ENCODE measurements at regions not wholly inside any gene's neighbourhood (a gene's known extent, or its start where the extent isn't known, plus 50 kb on each side); places are given as distances from the start of the nearest gene placed in this dataset.
"Not testable (repeated sequence)": the region's sequence is repeated elsewhere in the genome, so short reads cannot be mapped to it uniquely, and the experiment has no call there.

DNA sequence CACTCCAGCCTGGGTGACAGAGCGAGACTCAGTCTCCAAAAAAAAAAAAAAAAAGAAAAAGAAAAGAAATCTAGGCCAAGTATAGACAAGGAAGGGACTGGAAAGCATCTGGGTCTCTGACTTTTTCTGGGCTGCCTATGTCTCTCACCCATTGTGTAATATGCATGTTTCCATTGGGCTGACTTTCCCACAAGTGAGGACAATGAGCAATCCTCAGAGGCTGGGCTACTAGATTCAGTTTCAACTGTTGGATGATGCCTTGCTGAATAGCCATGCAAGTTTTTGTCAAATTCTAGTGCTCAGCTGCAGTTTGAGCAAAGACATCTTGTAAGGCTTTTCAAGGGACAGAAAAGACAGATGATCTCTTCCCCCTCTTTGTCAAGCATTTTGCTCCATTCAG is 82.1 kb downstream of the PHAX start:
- Histone ChIP-seq H3K36me3 (replicated peaks in 1 of 2; ENCODE audit: control insufficient read depth in 2 of 2, insufficient read depth in 2 of 2, low read length in 2 of 2) (no peaks in the 10 kb centered on the region), H4K8ac (ENCODE audit: low read depth, low read length) (no peak overlapping the region), H3K18ac (ENCODE audit: low read length) (no peak overlapping the region), H3K4ac (ENCODE audit: low read length) (no peak overlapping the region), H3K23ac (ENCODE audit: low read depth, low read length, poor library complexity) (no peak overlapping the region), H4K91ac (ENCODE audit: low read depth, low read length, poor library complexity) (no peak overlapping the region), H2BK5ac (ENCODE audit: low read length) (no peak overlapping the region), H3K27ac (replicated peaks; ENCODE audit: low read length) (no peak overlapping the region), H2BK120ac (ENCODE audit: low read depth, low read length) (no peak overlapping the region), H3K9me3 (replicated peaks in 1 of 2; ENCODE audit: control insufficient read depth in 2 of 2, insufficient read depth in 1 of 2, low read depth in 1 of 2, low read length in 2 of 2) (no peaks in the 10 kb centered on the region), H2BK12ac (ENCODE audit: low read length) (no peak overlapping the region), H3K9ac (ENCODE audit: low read depth, low read length, poor library complexity) (no peak overlapping the region), H2AFZ (ENCODE audit: low read length) (no peak overlapping the region), H2BK15ac (ENCODE audit: low read length) (no peak overlapping the region), H3K4me1 (ENCODE audit: control insufficient read depth in 2 of 2, insufficient read depth in 1 of 2, low read depth in 1 of 2, low read length in 2 of 2) (peaks cover 0 to 4% of the 10 kb centered on the region in 2 donors), H2AK5ac (ENCODE audit: low read depth, low read length) (no peak overlapping the region), H3K14ac (ENCODE audit: low read length) (no peak overlapping the region), H3K4me2 (ENCODE audit: insufficient read depth, low read length, poor library complexity, severe bottlenecking) (no peak overlapping the region), H3K4me3 (ENCODE audit: low read length in 2 of 2) (no peak overlapping the region), H3K27me3 (ENCODE audit: control insufficient read depth in 3 of 3, insufficient read depth in 3 of 3, low read depth in 1 of 3, low read length in 3 of 3) (no peaks in the 10 kb centered on the region), H3K79me1 (ENCODE audit: low read depth, low read length) (no peaks in the 10 kb centered on the region)
- WGBS, 2 donors (ENCODE audit: extremely low coverage in 2 of 2, insufficient read length in 2 of 2, insufficient replicate concordance in 1 of 2) = no CpG with 5 or more reads among the region's 1 CpG
- DNase-seq (ENCODE audit: low spot score) = no peak

DNA sequence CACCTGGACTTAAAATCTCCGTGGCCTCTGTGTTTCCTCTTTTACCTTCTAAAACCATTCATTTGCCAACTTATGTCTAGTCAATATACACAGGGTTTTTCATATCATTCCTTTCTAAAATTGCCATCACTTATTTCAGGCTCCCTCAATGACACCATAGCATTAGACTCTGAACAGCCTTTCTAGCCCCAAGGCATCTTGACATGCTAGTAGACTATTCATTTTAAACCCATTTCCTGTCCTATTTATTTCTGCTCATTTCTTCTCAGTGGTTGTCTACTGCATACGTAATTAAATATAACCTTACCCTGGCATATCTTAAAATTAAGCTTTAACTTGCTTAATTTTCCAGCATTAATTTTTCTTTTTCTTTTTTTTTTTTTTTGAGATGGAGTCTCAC is 83.2 kb downstream of the PHAX start:
- Histone ChIP-seq H3K27me3 (ENCODE audit: control insufficient read depth in 3 of 3, insufficient read depth in 3 of 3, low read depth in 1 of 3, low read length in 3 of 3) (no peaks in the 10 kb centered on the region), H4K91ac (ENCODE audit: low read depth, low read length, poor library complexity) (no peak overlapping the region), H2BK120ac (ENCODE audit: low read depth, low read length) (no peak overlapping the region), H3K9ac (ENCODE audit: low read depth, low read length, poor library complexity) (no peak overlapping the region), H3K18ac (ENCODE audit: low read length) (no peak overlapping the region), H3K4me1 (ENCODE audit: control insufficient read depth in 2 of 2, insufficient read depth in 1 of 2, low read depth in 1 of 2, low read length in 2 of 2) (peaks cover 0 to 4% of the 10 kb centered on the region in 2 donors), H3K36me3 (replicated peaks in 1 of 2; ENCODE audit: control insufficient read depth in 2 of 2, insufficient read depth in 2 of 2, low read length in 2 of 2) (no peaks in the 10 kb centered on the region), H2BK12ac (ENCODE audit: low read length) (no peak overlapping the region), H2BK5ac (ENCODE audit: low read length) (no peak overlapping the region), H3K4ac (ENCODE audit: low read length) (no peak overlapping the region), H3K79me1 (ENCODE audit: low read depth, low read length) (no peaks in the 10 kb centered on the region), H3K27ac (replicated peaks; ENCODE audit: low read length) (no peak overlapping the region), H2BK15ac (ENCODE audit: low read length) (no peak overlapping the region), H2AK5ac (ENCODE audit: low read depth, low read length) (no peak overlapping the region), H3K14ac (ENCODE audit: low read length) (no peak overlapping the region), H3K4me3 (ENCODE audit: low read length in 2 of 2) (no peak overlapping the region), H3K9me3 (replicated peaks in 1 of 2; ENCODE audit: control insufficient read depth in 2 of 2, insufficient read depth in 1 of 2, low read depth in 1 of 2, low read length in 2 of 2) (no peaks in the 10 kb centered on the region), H3K4me2 (ENCODE audit: insufficient read depth, low read length, poor library complexity, severe bottlenecking) (no peak overlapping the region), H4K8ac (ENCODE audit: low read depth, low read length) (no peak overlapping the region), H2AFZ (ENCODE audit: low read length) (no peak overlapping the region), H3K23ac (ENCODE audit: low read depth, low read length, poor library complexity) (no peak overlapping the region)
- no peak for DNase-seq (ENCODE audit: low spot score)
- WGBS, 2 donors (ENCODE audit: extremely low coverage in 2 of 2, insufficient read length in 2 of 2, insufficient replicate concordance in 1 of 2) = no CpG with 5 or more reads among the region's 2 CpGs

GRCh38 chr5:126684656-126685442 is 84.1 kb downstream of the PHAX start:
- not testable (repeated sequence) for H3K27me3 ChIP-seq (ENCODE audit: control insufficient read depth in 3 of 3, insufficient read depth in 3 of 3, low read depth in 1 of 3, low read length in 3 of 3); DNase-seq (ENCODE audit: low spot score)
- WGBS, 2 donors (ENCODE audit: extremely low coverage in 2 of 2, insufficient read length in 2 of 2, insufficient replicate concordance in 1 of 2) = no CpG with 5 or more reads among the region's 13 CpGs

GRCh38 chr5:126686451-126687126 is 85.8 kb downstream of the PHAX start:
- Histone ChIP-seq H2BK5ac (ENCODE audit: low read length) (no peak overlapping the region), H3K4me3 (ENCODE audit: low read length in 2 of 2) (no peak overlapping the region), H3K14ac (ENCODE audit: low read length) (no peak overlapping the region), H3K79me1 (ENCODE audit: low read depth, low read length) (no peaks in the 10 kb centered on the region), H3K36me3 (replicated peaks in 1 of 2; ENCODE audit: control insufficient read depth in 2 of 2, insufficient read depth in 2 of 2, low read length in 2 of 2) (no peaks in the 10 kb centered on the region), H2BK120ac (ENCODE audit: low read depth, low read length) (no peak overlapping the region), H2BK12ac (ENCODE audit: low read length) (no peak overlapping the region), H3K4me1 (ENCODE audit: control insufficient read depth in 2 of 2, insufficient read depth in 1 of 2, low read depth in 1 of 2, low read length in 2 of 2) (peaks cover 0 to 2% of the 10 kb centered on the region in 2 donors), H3K9me3 (replicated peaks in 1 of 2; ENCODE audit: control insufficient read depth in 2 of 2, insufficient read depth in 1 of 2, low read depth in 1 of 2, low read length in 2 of 2) (no peaks in the 10 kb centered on the region), H3K23ac (ENCODE audit: low read depth, low read length, poor library complexity) (no peak overlapping the region), H2AK5ac (ENCODE audit: low read depth, low read length) (no peak overlapping the region), H2BK15ac (ENCODE audit: low read length) (peak overlapping the region; percentile 14), H3K27me3 (ENCODE audit: control insufficient read depth in 3 of 3, insufficient read depth in 3 of 3, low read depth in 1 of 3, low read length in 3 of 3) (no peaks in the 10 kb centered on the region), H3K4ac (ENCODE audit: low read length) (no peak overlapping the region), H3K4me2 (ENCODE audit: insufficient read depth, low read length, poor library complexity, severe bottlenecking) (no peak overlapping the region), H3K9ac (ENCODE audit: low read depth, low read length, poor library complexity) (no peak overlapping the region), H3K27ac (replicated peaks; ENCODE audit: low read length) (no peak overlapping the region), H4K91ac (ENCODE audit: low read depth, low read length, poor library complexity) (no peak overlapping the region), H3K18ac (ENCODE audit: low read length) (no peak overlapping the region), H2AFZ (ENCODE audit: low read length) (no peak overlapping the region), H4K8ac (ENCODE audit: low read depth, low read length) (no peak overlapping the region)
- no peak for DNase-seq (ENCODE audit: low spot score)
- no CpG with 5 or more reads among the region's 1 CpG for WGBS, 2 donors (ENCODE audit: extremely low coverage in 2 of 2, insufficient read length in 2 of 2, insufficient replicate concordance in 1 of 2)

More at GRCh38 chr5:126684656-126685442, 84.1 kb downstream of the PHAX start:
- H2AK5ac ChIP-seq (ENCODE audit: low read depth, low read length); H3K4me1 ChIP-seq (ENCODE audit: control insufficient read depth in 2 of 2, insufficient read depth in 1 of 2, low read depth in 1 of 2, low read length in 2 of 2); H2BK120ac ChIP-seq (ENCODE audit: low read depth, low read length); H2BK5ac ChIP-seq (ENCODE audit: low read length); H4K8ac ChIP-seq (ENCODE audit: low read depth, low read length); H3K36me3 ChIP-seq (replicated peaks in 1 of 2; ENCODE audit: control insufficient read depth in 2 of 2, insufficient read depth in 2 of 2, low read length in 2 of 2); H2AFZ ChIP-seq (ENCODE audit: low read length); H2BK15ac ChIP-seq (ENCODE audit: low read length); H3K9me3 ChIP-seq (replicated peaks in 1 of 2; ENCODE audit: control insufficient read depth in 2 of 2, insufficient read depth in 1 of 2, low read depth in 1 of 2, low read length in 2 of 2); H3K27ac ChIP-seq (replicated peaks; ENCODE audit: low read length); H3K14ac ChIP-seq (ENCODE audit: low read length); H2BK12ac ChIP-seq (ENCODE audit: low read length); H3K4me3 ChIP-seq (ENCODE audit: low read length in 2 of 2); H3K4me2 ChIP-seq (ENCODE audit: insufficient read depth, low read length, poor library complexity, severe bottlenecking); H3K4ac ChIP-seq (ENCODE audit: low read length); H3K18ac ChIP-seq (ENCODE audit: low read length); H3K9ac ChIP-seq (ENCODE audit: low read depth, low read length, poor library complexity); H3K79me1 ChIP-seq (ENCODE audit: low read depth, low read length); H3K23ac ChIP-seq (ENCODE audit: low read depth, low read length, poor library complexity); H4K91ac ChIP-seq (ENCODE audit: low read depth, low read length, poor library complexity): not testable (repeated sequence)

Measured in neuronal stem cell (in vitro differentiated cells).